Panc1 (cell line): ENCODE measurements at regions not wholly inside any gene's neighbourhood (a gene's known extent, or its start where the extent isn't known, plus 50 kb on each side); places are given as distances from the start of the nearest gene placed in this dataset.

ENCODE experiments used
- POLR2AphosphoS5 ChIP-seq: IDR thresholded peaks from 2 replicates; pipeline ENCODE4 v1.6.1; 2012; ENCODE audit warnings: mild to moderate bottlenecking, low read depth, low read length, moderate library complexity
- SIN3A ChIP-seq: IDR thresholded peaks from 2 replicates; pipeline ENCODE4 v1.6.1; 2012; ENCODE audit warnings: low read depth, mild to moderate bottlenecking, low read length, moderate library complexity, borderline replicate concordance; ENCODE audit not compliant: insufficient read depth
- TCF7L2 ChIP-seq: IDR thresholded peaks from 2 replicates; pipeline ENCODE4 v1.6.1; 2011; ENCODE audit warnings: mild to moderate bottlenecking, low read depth, low read length, inconsistent platforms
- TF ChIP-seq, protein P1 (sequence below): fragments of 450-650 bp; IDR thresholded peaks from 2 replicates; pipeline ENCODE4 v1.5.1; 2017; ENCODE audit warnings: mild to moderate bottlenecking
- TF ChIP-seq, protein P2 (sequence below), 2 experiments: IDR thresholded peaks; 2 replicates each; pipeline ENCODE4 v1.6.1; 2011 to 2012; ENCODE audit warnings: low read depth in 2 of 2, control low read depth in 1 of 2, low read length in 1 of 2, mild to moderate bottlenecking in 1 of 2, moderate library complexity in 1 of 2; ENCODE audit not compliant: insufficient read depth in 1 of 2

DNA sequence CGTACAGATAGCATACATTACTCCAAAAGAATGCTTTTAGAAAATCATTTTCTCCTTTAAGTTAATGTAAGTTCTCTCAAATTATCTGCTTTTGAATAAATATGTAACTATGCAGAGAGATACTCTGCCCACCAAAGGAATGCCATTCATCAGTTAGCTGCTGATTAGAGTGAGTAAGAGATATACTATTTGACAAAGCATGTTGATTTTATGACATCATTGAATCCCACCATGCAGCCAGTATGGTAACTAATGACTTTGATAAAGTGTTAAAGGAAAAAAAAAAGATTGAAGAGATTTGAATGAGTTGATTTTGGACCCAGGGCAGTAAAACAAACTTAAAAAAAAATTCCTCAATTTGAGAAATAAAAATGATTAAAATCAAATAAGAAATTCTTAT lies 521.5 kb downstream of the SLITRK6 start:
- TF ChIP-seq, protein P1, sequence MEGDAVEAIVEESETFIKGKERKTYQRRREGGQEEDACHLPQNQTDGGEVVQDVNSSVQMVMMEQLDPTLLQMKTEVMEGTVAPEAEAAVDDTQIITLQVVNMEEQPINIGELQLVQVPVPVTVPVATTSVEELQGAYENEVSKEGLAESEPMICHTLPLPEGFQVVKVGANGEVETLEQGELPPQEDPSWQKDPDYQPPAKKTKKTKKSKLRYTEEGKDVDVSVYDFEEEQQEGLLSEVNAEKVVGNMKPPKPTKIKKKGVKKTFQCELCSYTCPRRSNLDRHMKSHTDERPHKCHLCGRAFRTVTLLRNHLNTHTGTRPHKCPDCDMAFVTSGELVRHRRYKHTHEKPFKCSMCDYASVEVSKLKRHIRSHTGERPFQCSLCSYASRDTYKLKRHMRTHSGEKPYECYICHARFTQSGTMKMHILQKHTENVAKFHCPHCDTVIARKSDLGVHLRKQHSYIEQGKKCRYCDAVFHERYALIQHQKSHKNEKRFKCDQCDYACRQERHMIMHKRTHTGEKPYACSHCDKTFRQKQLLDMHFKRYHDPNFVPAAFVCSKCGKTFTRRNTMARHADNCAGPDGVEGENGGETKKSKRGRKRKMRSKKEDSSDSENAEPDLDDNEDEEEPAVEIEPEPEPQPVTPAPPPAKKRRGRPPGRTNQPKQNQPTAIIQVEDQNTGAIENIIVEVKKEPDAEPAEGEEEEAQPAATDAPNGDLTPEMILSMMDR, result no peak
- no peak for TF ChIP-seq TCF7L2
- no peak for TF ChIP-seq POLR2AphosphoS5
- TF ChIP-seq, protein P2, sequence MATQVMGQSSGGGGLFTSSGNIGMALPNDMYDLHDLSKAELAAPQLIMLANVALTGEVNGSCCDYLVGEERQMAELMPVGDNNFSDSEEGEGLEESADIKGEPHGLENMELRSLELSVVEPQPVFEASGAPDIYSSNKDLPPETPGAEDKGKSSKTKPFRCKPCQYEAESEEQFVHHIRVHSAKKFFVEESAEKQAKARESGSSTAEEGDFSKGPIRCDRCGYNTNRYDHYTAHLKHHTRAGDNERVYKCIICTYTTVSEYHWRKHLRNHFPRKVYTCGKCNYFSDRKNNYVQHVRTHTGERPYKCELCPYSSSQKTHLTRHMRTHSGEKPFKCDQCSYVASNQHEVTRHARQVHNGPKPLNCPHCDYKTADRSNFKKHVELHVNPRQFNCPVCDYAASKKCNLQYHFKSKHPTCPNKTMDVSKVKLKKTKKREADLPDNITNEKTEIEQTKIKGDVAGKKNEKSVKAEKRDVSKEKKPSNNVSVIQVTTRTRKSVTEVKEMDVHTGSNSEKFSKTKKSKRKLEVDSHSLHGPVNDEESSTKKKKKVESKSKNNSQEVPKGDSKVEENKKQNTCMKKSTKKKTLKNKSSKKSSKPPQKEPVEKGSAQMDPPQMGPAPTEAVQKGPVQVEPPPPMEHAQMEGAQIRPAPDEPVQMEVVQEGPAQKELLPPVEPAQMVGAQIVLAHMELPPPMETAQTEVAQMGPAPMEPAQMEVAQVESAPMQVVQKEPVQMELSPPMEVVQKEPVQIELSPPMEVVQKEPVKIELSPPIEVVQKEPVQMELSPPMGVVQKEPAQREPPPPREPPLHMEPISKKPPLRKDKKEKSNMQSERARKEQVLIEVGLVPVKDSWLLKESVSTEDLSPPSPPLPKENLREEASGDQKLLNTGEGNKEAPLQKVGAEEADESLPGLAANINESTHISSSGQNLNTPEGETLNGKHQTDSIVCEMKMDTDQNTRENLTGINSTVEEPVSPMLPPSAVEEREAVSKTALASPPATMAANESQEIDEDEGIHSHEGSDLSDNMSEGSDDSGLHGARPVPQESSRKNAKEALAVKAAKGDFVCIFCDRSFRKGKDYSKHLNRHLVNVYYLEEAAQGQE (IDR thresholded peaks at IDR 0.05; ENCODE audit: insufficient read depth in 1 of 2, low read depth in 2 of 2, low read length in 1 of 2), result no peak
- no peak for TF ChIP-seq SIN3A
